ENCODE measurements at regions not wholly inside any gene's neighbourhood (a gene's known extent, or its start where the extent isn't known, plus 50 kb on each side); places are given as distances from the start of the nearest gene placed in this dataset.

GRCh38 chr22:26801449-26801848, 144.1 kb downstream of the MIAT start:
- H3K9ac ChIP-seq (ENCODE audit: low read length): no peak overlapping the region
- no peak overlapping the region for H3K18ac ChIP-seq (ENCODE audit: low read length)
- no peak overlapping the region for H4K8ac ChIP-seq (ENCODE audit: low read depth, low read length)
- no peak for DNase-seq
- H3K4me2 ChIP-seq (ENCODE audit: low read length): no peak overlapping the region
- H3K36me3 ChIP-seq (ENCODE audit: control insufficient read depth, insufficient read depth, low read length): no peaks in the 10 kb centered on the region
- H2BK15ac ChIP-seq (replicated peaks; ENCODE audit: low read depth): no peak overlapping the region
- no peak overlapping the region for H3K56ac ChIP-seq (ENCODE audit: low read length)
- no peak overlapping the region for H2BK5ac ChIP-seq (ENCODE audit: low read length)
- H3K23ac ChIP-seq (ENCODE audit: low read length): no peak overlapping the region
- no peak overlapping the region for H4K5ac ChIP-seq (ENCODE audit: low read length)
- WGBS (ENCODE audit: extremely low coverage, insufficient coverage, low lambda C conversion rate): no CpG with 5 or more reads among the region's 1 CpG
- no peaks in the 10 kb centered on the region for H3K27me3 ChIP-seq (ENCODE audit: insufficient read depth, low read length, poor library complexity)
- no peak overlapping the region for H3K4ac ChIP-seq (ENCODE audit: low read depth, low read length)
- no peaks in the 10 kb centered on the region for H3K79me1 ChIP-seq (ENCODE audit: low read length)
- H3K27ac ChIP-seq (ENCODE audit: low read depth, low read length): no peak overlapping the region
- no peak overlapping the region for H2BK120ac ChIP-seq (ENCODE audit: low read depth, low read length)
- H3K4me3 ChIP-seq (ENCODE audit: low read length): no peak overlapping the region
- H3K4me1 ChIP-seq (ENCODE audit: control insufficient read depth, low read depth, low read length): no peaks in the 10 kb centered on the region
- H2AK5ac ChIP-seq (ENCODE audit: low read length): no peak overlapping the region
- H3K79me2 ChIP-seq (ENCODE audit: control insufficient read depth, insufficient read depth, low read length): no peaks in the 10 kb centered on the region

- Histone ChIP-seq H3K27ac (ENCODE audit: low read depth, low read length) (no peak overlapping the region), H2BK15ac (replicated peaks; ENCODE audit: low read depth) (no peak overlapping the region), H3K23ac (ENCODE audit: low read length) (no peak overlapping the region), H3K9ac (ENCODE audit: low read length) (no peak overlapping the region), H3K56ac (ENCODE audit: low read length) (no peak overlapping the region), H4K8ac (ENCODE audit: low read depth, low read length) (no peak overlapping the region), H3K79me1 (ENCODE audit: low read length) (no peaks in the 10 kb centered on the region), H3K36me3 (ENCODE audit: control insufficient read depth, insufficient read depth, low read length) (no peaks in the 10 kb centered on the region), H3K79me2 (ENCODE audit: control insufficient read depth, insufficient read depth, low read length) (no peaks in the 10 kb centered on the region), H3K18ac (ENCODE audit: low read length) (no peak overlapping the region), H2AK5ac (ENCODE audit: low read length) (no peak overlapping the region), H3K4ac (ENCODE audit: low read depth, low read length) (no peak overlapping the region), H3K4me1 (ENCODE audit: control insufficient read depth, low read depth, low read length) (no peaks in the 10 kb centered on the region), H2BK5ac (ENCODE audit: low read length) (no peak overlapping the region), H3K27me3 (ENCODE audit: insufficient read depth, low read length, poor library complexity) (no peaks in the 10 kb centered on the region), H3K4me2 (ENCODE audit: low read length) (no peak overlapping the region), H2BK120ac (ENCODE audit: low read depth, low read length) (no peak overlapping the region), H4K5ac (ENCODE audit: low read length) (no peak overlapping the region), H3K4me3 (ENCODE audit: low read length) (no peak overlapping the region)
- no CpG with 5 or more reads among the region's 4 CpGs for WGBS (ENCODE audit: extremely low coverage, insufficient coverage, low lambda C conversion rate)
- no peak for DNase-seq
These were observed 146.9 kb downstream of the MIAT start for GRCh38 chr22:26804315-26804714.

GRCh38 chr22:26804911-26805539, 147.6 kb downstream of the MIAT start:
- H3K18ac ChIP-seq (ENCODE audit: low read length): no peak overlapping the region
- no peak overlapping the region for H3K27ac ChIP-seq (ENCODE audit: low read depth, low read length)
- H4K5ac ChIP-seq (ENCODE audit: low read length): no peak overlapping the region
- no peak overlapping the region for H3K56ac ChIP-seq (ENCODE audit: low read length)
- DNase-seq: no peak
- no peaks in the 10 kb centered on the region for H3K36me3 ChIP-seq (ENCODE audit: control insufficient read depth, insufficient read depth, low read length)
- H4K8ac ChIP-seq (ENCODE audit: low read depth, low read length): no peak overlapping the region
- H3K4me3 ChIP-seq (ENCODE audit: low read length): no peak overlapping the region
- H3K23ac ChIP-seq (ENCODE audit: low read length): no peak overlapping the region
- no peak overlapping the region for H3K4ac ChIP-seq (ENCODE audit: low read depth, low read length)
- no peak overlapping the region for H2BK5ac ChIP-seq (ENCODE audit: low read length)
- no peaks in the 10 kb centered on the region for H3K27me3 ChIP-seq (ENCODE audit: insufficient read depth, low read length, poor library complexity)
- H2AK5ac ChIP-seq (ENCODE audit: low read length): no peak overlapping the region
- H3K4me2 ChIP-seq (ENCODE audit: low read length): no peak overlapping the region
- no peak overlapping the region for H2BK120ac ChIP-seq (ENCODE audit: low read depth, low read length)
- WGBS (ENCODE audit: extremely low coverage, insufficient coverage, low lambda C conversion rate): no CpG with 5 or more reads among the region's 12 CpGs
- H3K79me2 ChIP-seq (ENCODE audit: control insufficient read depth, insufficient read depth, low read length): no peaks in the 10 kb centered on the region
- H2BK15ac ChIP-seq (replicated peaks; ENCODE audit: low read depth): no peak overlapping the region
- H3K79me1 ChIP-seq (ENCODE audit: low read length): no peaks in the 10 kb centered on the region
- H3K9ac ChIP-seq (ENCODE audit: low read length): no peak overlapping the region
- H3K4me1 ChIP-seq (ENCODE audit: control insufficient read depth, low read depth, low read length): no peaks in the 10 kb centered on the region

DNA sequence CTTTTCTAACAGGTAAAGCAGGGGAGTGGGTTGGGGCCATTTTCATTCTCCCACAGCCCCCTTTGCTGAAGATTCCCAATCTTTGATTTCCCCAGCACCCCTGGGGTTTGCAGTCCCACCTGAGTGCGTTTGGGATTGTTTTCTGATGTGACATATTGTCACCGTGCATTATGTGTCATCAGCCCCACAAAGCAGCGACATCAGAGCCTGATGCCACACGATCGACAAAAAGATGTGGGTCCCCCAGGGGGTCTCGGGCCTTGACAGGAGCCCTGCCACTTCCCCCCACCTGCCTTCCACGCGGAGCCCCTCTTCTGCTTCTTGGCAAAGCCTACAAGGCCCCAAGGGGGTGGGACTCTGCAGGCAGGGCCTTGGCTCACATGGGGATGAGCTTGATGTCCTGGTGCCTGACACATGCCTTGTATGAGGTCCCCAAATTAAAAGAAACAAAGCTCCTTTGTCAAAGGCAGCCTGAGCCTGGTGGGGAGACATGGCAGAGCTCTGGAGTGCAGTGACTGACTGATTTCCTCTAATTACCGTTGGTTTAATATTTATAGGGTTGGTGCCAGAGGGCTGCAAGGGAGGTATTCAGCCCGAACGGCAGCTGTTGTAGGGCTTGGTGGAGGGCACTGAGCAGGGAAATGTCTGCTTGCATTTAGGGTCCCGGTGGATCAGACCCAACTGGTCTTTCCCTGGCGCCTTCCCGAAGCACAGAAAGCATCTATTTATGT, 149.2 kb downstream of the MIAT start:
- Histone ChIP-seq H3K4ac (ENCODE audit: low read depth, low read length) (no peak overlapping the region), H4K5ac (ENCODE audit: low read length) (no peak overlapping the region), H3K79me2 (ENCODE audit: control insufficient read depth, insufficient read depth, low read length) (no peaks in the 10 kb centered on the region), H2BK15ac (replicated peaks; ENCODE audit: low read depth) (no peak overlapping the region), H2BK5ac (ENCODE audit: low read length) (no peak overlapping the region), H3K56ac (ENCODE audit: low read length) (no peak overlapping the region), H2BK120ac (ENCODE audit: low read depth, low read length) (no peak overlapping the region), H3K4me3 (ENCODE audit: low read length) (no peak overlapping the region), H3K23ac (ENCODE audit: low read length) (no peak overlapping the region), H3K27me3 (ENCODE audit: insufficient read depth, low read length, poor library complexity) (no peaks in the 10 kb centered on the region), H3K79me1 (ENCODE audit: low read length) (no peaks in the 10 kb centered on the region), H3K9ac (ENCODE audit: low read length) (no peak overlapping the region), H3K27ac (ENCODE audit: low read depth, low read length) (no peak overlapping the region), H3K4me1 (ENCODE audit: control insufficient read depth, low read depth, low read length) (no peaks in the 10 kb centered on the region), H3K4me2 (ENCODE audit: low read length) (no peak overlapping the region), H4K8ac (ENCODE audit: low read depth, low read length) (no peak overlapping the region), H2AK5ac (ENCODE audit: low read length) (no peak overlapping the region), H3K18ac (ENCODE audit: low read length) (no peak overlapping the region), H3K36me3 (ENCODE audit: control insufficient read depth, insufficient read depth, low read length) (no peaks in the 10 kb centered on the region)
- no peak for DNase-seq
- no CpG with 5 or more reads among the region's 14 CpGs for WGBS (ENCODE audit: extremely low coverage, insufficient coverage, low lambda C conversion rate)

DNA sequence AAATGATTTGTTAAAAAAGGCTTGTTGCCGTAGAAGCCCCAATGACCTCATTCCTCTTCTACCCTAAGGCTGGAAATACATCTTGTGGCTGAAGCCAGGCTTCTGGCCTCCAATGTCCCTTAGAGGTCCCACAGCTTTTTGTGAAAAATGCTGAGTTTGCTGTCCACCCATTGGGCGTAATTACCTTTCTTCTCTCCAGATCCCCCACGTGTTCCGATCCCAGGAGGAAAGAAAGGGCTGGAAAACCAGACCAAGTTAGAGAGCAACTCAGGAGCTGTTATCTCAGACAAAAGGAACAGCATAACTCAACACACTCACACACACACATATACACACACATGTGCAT, 154.2 kb downstream of the MIAT start:
- Histone ChIP-seq H3K4ac (ENCODE audit: low read depth, low read length) (no peak overlapping the region), H4K8ac (ENCODE audit: low read depth, low read length) (no peak overlapping the region), H2BK5ac (ENCODE audit: low read length) (no peak overlapping the region), H2BK120ac (ENCODE audit: low read depth, low read length) (no peak overlapping the region), H3K27me3 (ENCODE audit: insufficient read depth, low read length, poor library complexity) (no peaks in the 10 kb centered on the region), H3K4me2 (ENCODE audit: low read length) (no peak overlapping the region), H3K18ac (ENCODE audit: low read length) (no peak overlapping the region), H2BK15ac (replicated peaks; ENCODE audit: low read depth) (no peak overlapping the region), H3K4me1 (ENCODE audit: control insufficient read depth, low read depth, low read length) (no peaks in the 10 kb centered on the region), H3K36me3 (ENCODE audit: control insufficient read depth, insufficient read depth, low read length) (no peaks in the 10 kb centered on the region), H3K9ac (ENCODE audit: low read length) (no peak overlapping the region), H3K56ac (ENCODE audit: low read length) (no peak overlapping the region), H2AK5ac (ENCODE audit: low read length) (no peak overlapping the region), H3K27ac (ENCODE audit: low read depth, low read length) (no peak overlapping the region), H3K79me2 (ENCODE audit: control insufficient read depth, insufficient read depth, low read length) (no peaks in the 10 kb centered on the region), H3K4me3 (ENCODE audit: low read length) (no peak overlapping the region), H3K23ac (ENCODE audit: low read length) (no peak overlapping the region), H4K5ac (ENCODE audit: low read length) (no peak overlapping the region), H3K79me1 (ENCODE audit: low read length) (no peaks in the 10 kb centered on the region)
- no CpG with 5 or more reads among the region's 4 CpGs for WGBS (ENCODE audit: extremely low coverage, insufficient coverage, low lambda C conversion rate)
- no peak for DNase-seq

- DNase-seq: no peak
- H3K4me2 ChIP-seq (ENCODE audit: low read length): no peak overlapping the region
- H4K5ac ChIP-seq (ENCODE audit: low read length): no peak overlapping the region
- no peaks in the 10 kb centered on the region for H3K79me2 ChIP-seq (ENCODE audit: control insufficient read depth, insufficient read depth, low read length)
- no peak overlapping the region for H2BK120ac ChIP-seq (ENCODE audit: low read depth, low read length)
- no peak overlapping the region for H2AK5ac ChIP-seq (ENCODE audit: low read length)
- H3K27me3 ChIP-seq (ENCODE audit: insufficient read depth, low read length, poor library complexity): no peaks in the 10 kb centered on the region
- no peak overlapping the region for H3K4me3 ChIP-seq (ENCODE audit: low read length)
- no peak overlapping the region for H3K56ac ChIP-seq (ENCODE audit: low read length)
- H3K27ac ChIP-seq (ENCODE audit: low read depth, low read length): no peak overlapping the region
- H3K4ac ChIP-seq (ENCODE audit: low read depth, low read length): no peak overlapping the region
- no peaks in the 10 kb centered on the region for H3K79me1 ChIP-seq (ENCODE audit: low read length)
- no peaks in the 10 kb centered on the region for H3K4me1 ChIP-seq (ENCODE audit: control insufficient read depth, low read depth, low read length)
- H3K23ac ChIP-seq (ENCODE audit: low read length): no peak overlapping the region
- H2BK5ac ChIP-seq (ENCODE audit: low read length): no peak overlapping the region
- H4K8ac ChIP-seq (ENCODE audit: low read depth, low read length): no peak overlapping the region
- no peak overlapping the region for H2BK15ac ChIP-seq (replicated peaks; ENCODE audit: low read depth)
- H3K18ac ChIP-seq (ENCODE audit: low read length): no peak overlapping the region
- no peaks in the 10 kb centered on the region for H3K36me3 ChIP-seq (ENCODE audit: control insufficient read depth, insufficient read depth, low read length)
- H3K9ac ChIP-seq (ENCODE audit: low read length): no peak overlapping the region
These were observed 155.3 kb downstream of the MIAT start for GRCh38 chr22:26812731-26813130.

Data from mesendoderm (in vitro differentiated cells).